OCI-LY7 (cell line): ENCODE measurements at regions not wholly inside any gene's neighbourhood (a gene's known extent, or its start where the extent isn't known, plus 50 kb on each side); places are given as distances from the start of the nearest gene placed in this dataset.

Experiments
- BruUV-seq: library from RNA; stranded (reverse); fragments of 400-500 nt; replicated peaks from 2 replicates; lab custom pipeline; 2021; lab: Mats Ljungman, UMichigan
- CTCF ChIA-PET: fragments of 300-600 bp; sonication (Branson Sonifier 250); formaldehyde crosslinking; loops from one replicate; lab custom pipeline; 2022; ENCODE audit warnings: antibody characterized with exemption; ENCODE audit not compliant: unreplicated experiment; lab: Charles Lee
- POLR2A ChIA-PET: fragments of 300-600 bp; sonication (Branson Sonifier 250); formaldehyde crosslinking; loops from one replicate; lab custom pipeline; 2022; ENCODE audit warnings: antibody characterized with exemption; lab: Charles Lee
- DNase-seq: peaks from one replicate; pipeline ENCODE4 v3.0.0-alpha.2; 2015; ENCODE audit warnings: low spot score
- H2AFZ ChIP-seq: fragments of 200-600 bp; sonication (generic), shearing (Covaris generic); 2 replicates; pipeline ENCODE4 v1.6.1; 2014; ENCODE audit warnings: mild to moderate bottlenecking, antibody characterized with exemption, low read length, moderate library complexity
- H3K27ac ChIP-seq: fragments of 200-600 bp; sonication (generic); 2 replicates; pipeline ENCODE4 v1.5.1; 2014; ENCODE audit warnings: mixed run types, low read depth, mild to moderate bottlenecking, moderate library complexity, low read length, inconsistent platforms; ENCODE audit not compliant: poor library complexity, severe bottlenecking
- H3K36me3 ChIP-seq: fragments of 200-600 bp; sonication (generic); 2 replicates; pipeline ENCODE4 v1.6.1; 2014; ENCODE audit warnings: mild to moderate bottlenecking, antibody characterized with exemption, low read length, moderate library complexity, mixed read lengths; ENCODE audit not compliant: insufficient read depth
- H3K4me1 ChIP-seq: fragments of 200-600 bp; sonication (generic); 2 replicates; pipeline ENCODE4 v1.5.1; 2014; ENCODE audit warnings: mild to moderate bottlenecking, low read length; ENCODE audit not compliant: insufficient read depth, poor library complexity, severe bottlenecking
- H3K4me2 ChIP-seq: fragments of 200-600 bp; sonication (generic); 2 replicates; pipeline ENCODE4 v1.6.1; 2014; ENCODE audit warnings: mild to moderate bottlenecking, low read length
- H3K4me3 ChIP-seq: fragments of 200-600 bp; sonication (generic); 2 replicates; pipeline ENCODE4 v1.5.1; 2014; ENCODE audit warnings: mild to moderate bottlenecking, low read depth, low read length; ENCODE audit not compliant: poor library complexity, severe bottlenecking
- H3K79me2 ChIP-seq: fragments of 200-600 bp; sonication (generic); 2 replicates; pipeline ENCODE4 v1.6.1; 2016; ENCODE audit warnings: low read depth, mild to moderate bottlenecking, low read length, moderate library complexity, mixed read lengths; ENCODE audit not compliant: insufficient read depth
- H3K9me2 ChIP-seq: fragments of 200-600 bp; sonication (generic); 2 replicates; pipeline ENCODE4 v1.6.1; 2016; ENCODE audit warnings: mild to moderate bottlenecking, low read length, mixed read lengths; ENCODE audit not compliant: insufficient read depth
- H3K9me3 ChIP-seq: fragments of 200-600 bp; sonication (generic); 2 replicates; pipeline ENCODE4 v1.6.1; 2014; ENCODE audit warnings: mild to moderate bottlenecking, mixed run types, low read length, mixed read lengths
- H4K20me1 ChIP-seq: fragments of 200-600 bp; sonication (generic); 2 replicates; pipeline ENCODE4 v1.6.1; 2014; ENCODE audit warnings: mild to moderate bottlenecking, antibody characterized with exemption, low read length, moderate library complexity, mixed read lengths; ENCODE audit not compliant: insufficient read depth
- CTCF ChIP-seq: fragments of 200-600 bp; sonication (generic); conservative IDR thresholded peaks from 2 replicates; pipeline ENCODE4 v1.5.1; 2014; ENCODE audit warnings: mild to moderate bottlenecking, antibody characterized with exemption, low read length, moderate library complexity, mixed read lengths
- EZH2phosphoT487 ChIP-seq: fragments of 200-600 bp; sonication (generic); IDR thresholded peaks from 2 replicates; pipeline ENCODE4 v1.6.1; 2018; ENCODE audit warnings: low read depth, borderline replicate concordance, mild to moderate bottlenecking, mixed run types, antibody characterized with exemption, low read length, moderate library complexity, mixed read lengths
- intact Hi-C: fragments of 100-400 bp; cut with micrococcal nuclease; formaldehyde crosslinking; loops from one replicate; pipeline ENCODE4 v1.10.0; 2022; ENCODE audit not compliant: unreplicated experiment

- POLR2A ChIA-PET, result interaction anchor here (0.6 kb wide), 1 partner anchor 44 kb away, joined by 3 read pairs; no protein-coding TSS in a partner anchor
These were observed 783.2 kb upstream of the LRRN3 start for GRCh38 chr7:110307776-110308175.

DNA sequence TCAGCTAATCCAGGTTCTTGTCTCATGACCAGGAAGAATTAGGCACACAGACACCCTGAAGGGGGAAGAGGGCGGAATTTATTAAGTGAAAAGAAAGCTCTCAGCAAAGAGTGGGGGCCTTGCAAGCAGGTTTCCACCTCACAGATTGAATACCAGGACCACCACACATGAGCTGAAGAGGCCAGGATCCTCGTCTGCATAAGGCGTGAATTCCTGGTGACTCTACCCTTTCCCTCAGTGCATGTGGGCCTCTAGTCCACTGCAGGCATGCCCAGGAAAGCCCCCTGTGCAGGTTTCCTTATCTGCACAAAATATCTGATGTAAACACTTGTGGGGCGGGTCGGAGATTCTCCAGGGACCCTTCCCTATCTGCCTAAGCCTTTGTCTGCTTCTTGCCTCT lies 782.1 kb upstream of the LRRN3 start:
- no peak overlapping the region for H2AFZ ChIP-seq
- ChIA-PET POLR2A (no interaction called here), CTCF (no interaction called here)
- TF ChIP-seq CTCF (no peak), EZH2phosphoT487 (no peak)
- H3K27ac ChIP-seq, result no peak overlapping the region
- H3K4me3 ChIP-seq, result no peak overlapping the region
- no peaks in the 10 kb centered on the region for H3K36me3 ChIP-seq
- intact Hi-C loops, result no loop called here
- no peaks in the 10 kb centered on the region for H4K20me1 ChIP-seq
- no peaks in the 10 kb centered on the region for H3K79me2 ChIP-seq
- H3K9me3 ChIP-seq, result no peaks in the 10 kb centered on the region
- no peak overlapping the region for H3K4me2 ChIP-seq
- BruUV-seq, result no TSS peak
- no peaks in the 10 kb centered on the region for H3K4me1 ChIP-seq
- no peak for DNase-seq
- no peaks in the 10 kb centered on the region for H3K9me2 ChIP-seq

More at GRCh38 chr7:110307776-110308175, 783.2 kb upstream of the LRRN3 start:
- Histone ChIP-seq H3K27ac (no peak overlapping the region), H4K20me1 (no peaks in the 10 kb centered on the region), H3K4me1 (no peaks in the 10 kb centered on the region), H3K36me3 (no peaks in the 10 kb centered on the region), H3K79me2 (no peaks in the 10 kb centered on the region), H3K4me3 (no peak overlapping the region), H3K9me2 (no peaks in the 10 kb centered on the region), H3K4me2 (no peak overlapping the region), H3K9me3 (no peaks in the 10 kb centered on the region), H2AFZ (no peak overlapping the region)
- no peak for DNase-seq
- no peak for TF ChIP-seq CTCF
- TF ChIP-seq EZH2phosphoT487, result no peak
- intact Hi-C loops, result no loop called here
- BruUV-seq, result no TSS peak
- CTCF ChIA-PET, result no interaction called here

DNA sequence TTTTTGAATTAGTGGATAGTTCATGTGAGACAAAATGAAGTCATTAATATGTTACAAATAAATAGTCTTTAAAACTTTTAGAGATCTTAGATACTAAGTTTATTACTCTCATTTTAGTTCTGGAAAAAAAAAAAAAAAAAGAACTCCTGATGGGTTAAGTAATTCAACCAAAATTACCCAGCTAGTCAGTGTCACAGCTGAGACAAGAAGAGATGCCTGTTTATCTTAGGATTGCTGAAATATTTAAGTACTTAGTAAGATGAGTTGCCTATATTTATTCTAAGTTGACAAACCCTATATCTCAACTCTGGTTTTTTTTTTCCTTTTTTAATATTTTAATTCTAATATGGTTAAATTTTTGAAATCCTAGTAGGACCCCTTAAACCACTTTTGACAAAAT lies 781.0 kb upstream of the LRRN3 start:
- H3K4me1 ChIP-seq, result no peaks in the 10 kb centered on the region
- no peaks in the 10 kb centered on the region for H4K20me1 ChIP-seq
- no peak overlapping the region for H3K27ac ChIP-seq
- H3K36me3 ChIP-seq, result no peaks in the 10 kb centered on the region
- no peak for DNase-seq
- no TSS peak for BruUV-seq
- no peaks in the 10 kb centered on the region for H3K79me2 ChIP-seq
- H3K9me3 ChIP-seq, result no peaks in the 10 kb centered on the region
- no peak overlapping the region for H3K4me2 ChIP-seq
- no peak for TF ChIP-seq EZH2phosphoT487
- TF ChIP-seq CTCF, result no peak
- H3K9me2 ChIP-seq, result no peaks in the 10 kb centered on the region
- POLR2A ChIA-PET, result interaction anchor here (0.6 to 0.7 kb wide), 4 partner anchors 117 to 1386 kb away, joined by 3 to 4 read pairs (median 4); no protein-coding TSS in a partner anchor
- CTCF ChIA-PET, result no interaction called here
- no peak overlapping the region for H3K4me3 ChIP-seq
- intact Hi-C loops, result no loop called here
- no peak overlapping the region for H2AFZ ChIP-seq
